Esophagus squamous epithelium (tissue), 5 donors: ENCODE measurements at regions not wholly inside any gene's neighbourhood (a gene's known extent, or its start where the extent isn't known, plus 50 kb on each side); places are given as distances from the start of the nearest gene placed in this dataset.

Experiments used
- DNase-seq: peaks from one replicate; lab custom pipeline; 2025; lab: John Stamatoyannopoulos, UW
- H3K27ac ChIP-seq, 4 donors: fragments of 200-600 bp; sonication (generic); one replicate each; pipeline ENCODE4 v1.5.1; 2016 to 2019; ENCODE audit warnings: mild to moderate bottlenecking in 1 of 4
- H3K27me3 ChIP-seq, 4 donors: fragments of 200-600 bp; sonication (generic); 1 replicate in 3 of 4; 2 replicates in 1 of 4; pipeline versions ENCODE4 v1.5.1 to v1.6.0; 2017 to 2021; ENCODE audit warnings: antibody characterized with exemption in 1 of 4
- H3K36me3 ChIP-seq, 3 donors: fragments of 200-600 bp; sonication (generic); one replicate each; pipeline ENCODE4 v1.5.1; 2016 to 2019
- H3K4me1 ChIP-seq, 3 donors: fragments of 200-600 bp; sonication (generic); one replicate each; pipeline ENCODE4 v1.5.1; 2017 to 2019
- H3K4me3 ChIP-seq, 4 donors: fragments of 200-600 bp; sonication (generic); 1 replicate in 3 of 4; 2 replicates in 1 of 4; pipeline ENCODE4 v1.5.1; 2016 to 2019; ENCODE audit warnings: mild to moderate bottlenecking in 2 of 4, moderate library complexity in 1 of 4
- H3K9me3 ChIP-seq, 3 donors: fragments of 200-600 bp; sonication (generic); one replicate each; pipeline ENCODE4 v1.5.1; 2016 to 2019
- POLR2A ChIP-seq, 4 donors: fragments of 450-650 bp; IDR thresholded peaks; one replicate each; pipeline ENCODE4 v1.6.1; 2017; ENCODE audit warnings: antibody characterized with exemption in 4 of 4, mild to moderate bottlenecking in 4 of 4, moderate library complexity in 3 of 4
- WGBS, 2 donors: methylation state at CpG; one replicate each; pipeline ENCODE4 v1.1.5; 2018; 5-methylcytosine and 5-hydroxymethylcytosine counted together
- intact Hi-C: fragments of 100-400 bp; cut with DNase I; formaldehyde crosslinking; loops from one replicate; pipeline ENCODE4 v1.15.0; 2022
- TF ChIP-seq, protein P1 (sequence below), 6 experiments: fragments of 450-650 bp in 4 of 6; fragments of 200-600 bp in 2 of 6; sonication (generic) in 2 of 6; IDR thresholded peaks; one replicate each; pipeline ENCODE4 v1.5.1; 2016 to 2019; ENCODE audit warnings: antibody characterized with exemption in 6 of 6, mild to moderate bottlenecking in 4 of 6, moderate library complexity in 4 of 6
- donor health status: DM: yes; HTN: yes; CAD: no.

DNA sequence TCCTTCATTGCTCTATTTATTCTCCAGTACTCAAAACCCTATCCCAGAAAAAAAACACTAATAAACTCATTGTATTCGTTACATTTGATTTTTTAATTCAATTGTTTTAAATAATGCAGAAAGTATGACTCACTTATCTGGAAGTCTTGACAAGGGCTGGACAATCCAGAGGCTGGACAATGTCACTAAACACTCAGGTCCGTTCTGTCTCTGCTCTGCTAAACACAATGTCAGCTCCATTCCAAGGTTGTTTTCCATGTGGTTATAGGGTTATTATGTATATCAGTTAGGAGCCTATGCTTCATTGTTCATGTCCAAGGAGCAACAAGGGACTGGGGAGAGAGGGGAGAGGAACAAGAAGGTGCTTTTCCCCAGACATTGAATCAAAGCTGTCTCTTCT is 125.5 kb downstream of the IRS1 start:
- Histone ChIP-seq H3K4me1 (peaks cover 0 to 40% (median 4%) of the 10 kb centered on the region in 3 donors), H3K36me3 (no peaks in the 10 kb centered on the region), H3K4me3 (no peak overlapping the region), H3K27ac (no peak overlapping the region), H3K27me3 (peaks cover 0 to 4% (median 0%) of the 10 kb centered on the region in 4 donors), H3K9me3 (no peaks in the 10 kb centered on the region)
- TF ChIP-seq, protein P1, sequence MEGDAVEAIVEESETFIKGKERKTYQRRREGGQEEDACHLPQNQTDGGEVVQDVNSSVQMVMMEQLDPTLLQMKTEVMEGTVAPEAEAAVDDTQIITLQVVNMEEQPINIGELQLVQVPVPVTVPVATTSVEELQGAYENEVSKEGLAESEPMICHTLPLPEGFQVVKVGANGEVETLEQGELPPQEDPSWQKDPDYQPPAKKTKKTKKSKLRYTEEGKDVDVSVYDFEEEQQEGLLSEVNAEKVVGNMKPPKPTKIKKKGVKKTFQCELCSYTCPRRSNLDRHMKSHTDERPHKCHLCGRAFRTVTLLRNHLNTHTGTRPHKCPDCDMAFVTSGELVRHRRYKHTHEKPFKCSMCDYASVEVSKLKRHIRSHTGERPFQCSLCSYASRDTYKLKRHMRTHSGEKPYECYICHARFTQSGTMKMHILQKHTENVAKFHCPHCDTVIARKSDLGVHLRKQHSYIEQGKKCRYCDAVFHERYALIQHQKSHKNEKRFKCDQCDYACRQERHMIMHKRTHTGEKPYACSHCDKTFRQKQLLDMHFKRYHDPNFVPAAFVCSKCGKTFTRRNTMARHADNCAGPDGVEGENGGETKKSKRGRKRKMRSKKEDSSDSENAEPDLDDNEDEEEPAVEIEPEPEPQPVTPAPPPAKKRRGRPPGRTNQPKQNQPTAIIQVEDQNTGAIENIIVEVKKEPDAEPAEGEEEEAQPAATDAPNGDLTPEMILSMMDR (IDR thresholded peaks at IDR 0.05) = no peak
- no peak for TF ChIP-seq POLR2A (IDR thresholded peaks at IDR 0.05)
- intact Hi-C loops = no loop called here
- DNase-seq = no peak
- 56 to 61% methylated on average over 2 of the region's 2 CpGs for WGBS, 2 donors

DNA sequence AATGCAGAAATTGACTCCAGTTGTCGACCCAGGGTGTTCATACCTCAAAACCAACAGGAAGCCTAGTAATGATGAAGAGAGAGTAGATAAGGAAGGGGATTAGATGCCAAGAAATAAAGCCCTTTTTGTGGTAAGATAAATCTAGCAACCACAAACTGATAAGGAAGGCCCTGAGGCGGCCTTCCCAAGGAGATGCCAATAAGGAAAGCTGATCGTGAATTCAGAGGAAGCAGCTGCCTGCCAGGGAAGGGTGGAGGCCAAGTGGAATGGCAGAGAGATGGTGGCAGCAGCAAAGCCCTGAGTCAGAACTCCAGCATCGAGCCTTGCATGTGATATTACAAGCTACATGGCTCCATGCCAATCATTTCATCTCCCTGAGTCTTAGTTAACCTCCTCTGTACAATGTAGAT is 126.3 kb downstream of the IRS1 start:
- TF ChIP-seq, protein P1 (IDR thresholded peaks at IDR 0.05) = no peak
- no peak for TF ChIP-seq POLR2A (IDR thresholded peaks at IDR 0.05)
- H3K4me1 ChIP-seq = peaks cover 0 to 40% (median 4%) of the 10 kb centered on the region in 3 donors
- H3K4me3 ChIP-seq = no peak overlapping the region
- WGBS, 2 donors = 15 to 23% methylated on average over 4 of the region's 4 CpGs
- no peaks in the 10 kb centered on the region for H3K9me3 ChIP-seq
- H3K27ac ChIP-seq = no peak overlapping the region
- no peak for DNase-seq
- H3K27me3 ChIP-seq = peaks cover 0 to 4% (median 0%) of the 10 kb centered on the region in 4 donors
- intact Hi-C loops = no loop called here
- no peaks in the 10 kb centered on the region for H3K36me3 ChIP-seq

DNA sequence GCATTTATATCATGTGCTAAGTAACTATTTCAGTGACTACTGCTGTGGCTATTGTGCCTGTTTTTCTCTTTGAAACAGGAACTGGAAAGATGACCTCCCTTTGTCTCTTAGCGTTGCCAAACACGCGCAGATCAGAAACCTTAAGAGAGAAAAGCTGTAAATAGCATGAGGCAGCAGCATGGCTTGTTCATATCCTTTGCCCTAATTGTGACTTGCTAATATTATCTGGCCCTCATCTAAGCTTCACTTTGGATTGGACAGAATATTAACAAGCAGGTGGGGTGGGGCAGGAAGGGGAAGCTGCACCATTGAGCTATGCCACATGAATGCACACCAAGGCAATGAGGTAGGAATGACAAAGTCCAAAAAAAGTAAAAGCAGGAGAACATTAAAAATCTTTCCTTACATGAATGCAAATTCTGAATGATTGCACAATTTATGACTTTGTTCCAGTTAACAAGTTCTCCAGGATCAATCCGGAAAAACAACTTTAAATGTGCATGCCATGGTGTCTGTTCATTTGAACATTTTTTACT is 128.4 kb downstream of the IRS1 start:
- TF ChIP-seq POLR2A (IDR thresholded peaks at IDR 0.05) = no peak
- TF ChIP-seq, protein P1 (IDR thresholded peaks at IDR 0.05) = no peak
- Histone ChIP-seq H3K4me3 (no peak overlapping the region), H3K36me3 (no peaks in the 10 kb centered on the region), H3K27ac (peak overlapping the region in 3 of 4 donors; percentile 30 to 67 (median 43)), H3K27me3 (peaks cover 0 to 4% (median 0%) of the 10 kb centered on the region in 4 donors), H3K9me3 (no peaks in the 10 kb centered on the region), H3K4me1 (peaks cover 0 to 31% (median 4%) of the 10 kb centered on the region in 3 donors)
- intact Hi-C loops = no loop called here
- DNase-seq = no peak
- 27 to 44% methylated on average over 4 of the region's 4 CpGs for WGBS, 2 donors

DNA sequence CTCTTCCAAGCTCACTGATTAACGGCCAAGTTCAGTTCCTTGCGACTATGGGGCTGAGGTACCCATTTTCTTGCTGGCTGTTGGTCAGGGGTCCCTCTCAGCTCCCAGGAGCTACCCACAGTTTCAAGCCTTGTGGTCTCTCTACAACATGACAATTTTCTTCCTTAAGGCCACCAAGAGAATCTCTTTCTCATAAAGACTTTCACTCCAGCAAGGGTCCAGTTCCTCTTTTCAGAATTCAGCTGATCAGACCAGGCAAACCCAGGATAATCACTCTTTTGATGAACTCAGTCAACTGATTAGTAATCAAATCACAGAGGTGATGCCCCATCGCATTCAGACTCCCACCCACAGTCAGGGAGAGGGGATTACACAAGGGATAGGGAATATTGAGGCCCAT is 129.7 kb downstream of the IRS1 start:
- Histone ChIP-seq H3K36me3 (no peaks in the 10 kb centered on the region), H3K27ac (no peak overlapping the region), H3K4me3 (no peak overlapping the region), H3K4me1 (peaks cover 0 to 31% (median 4%) of the 10 kb centered on the region in 3 donors), H3K9me3 (no peaks in the 10 kb centered on the region), H3K27me3 (peaks cover 0 to 4% (median 0%) of the 10 kb centered on the region in 4 donors)
- DNase-seq = no peak
- intact Hi-C loops = no loop called here
- no peak for TF ChIP-seq POLR2A (IDR thresholded peaks at IDR 0.05)
- TF ChIP-seq, protein P1 (IDR thresholded peaks at IDR 0.05) = no peak
- 93 to 95% methylated on average over 3 of the region's 3 CpGs for WGBS, 2 donors

DNA sequence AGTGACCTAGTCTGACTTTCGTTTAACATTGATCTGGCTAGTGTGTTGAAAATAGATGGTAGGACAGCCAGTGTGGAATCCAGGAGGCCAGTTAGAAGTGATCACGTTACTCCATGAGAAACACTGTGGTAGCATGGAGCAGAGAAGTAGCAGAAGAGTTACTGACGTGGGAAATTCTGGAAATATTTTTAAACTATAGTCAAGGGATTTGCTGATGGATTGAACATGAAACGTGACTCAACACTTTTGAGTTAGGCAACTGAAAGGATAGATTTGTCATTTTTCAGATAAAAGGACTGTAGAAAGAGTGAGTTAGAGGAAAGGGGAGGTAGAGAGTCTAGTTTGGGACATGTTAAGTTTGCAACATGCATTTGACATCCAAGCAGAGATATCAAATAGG is 130.4 kb downstream of the IRS1 start:
- Histone ChIP-seq H3K36me3 (no peaks in the 10 kb centered on the region), H3K27ac (no peak overlapping the region), H3K4me1 (peaks cover 0 to 31% (median 4%) of the 10 kb centered on the region in 3 donors), H3K9me3 (no peaks in the 10 kb centered on the region), H3K27me3 (peaks cover 0 to 4% (median 0%) of the 10 kb centered on the region in 4 donors), H3K4me3 (no peak overlapping the region)
- 70 to 78% methylated on average over 4 of the region's 4 CpGs for WGBS, 2 donors
- intact Hi-C loops = no loop called here
- TF ChIP-seq POLR2A (IDR thresholded peaks at IDR 0.05) = no peak
- TF ChIP-seq, protein P1 (IDR thresholded peaks at IDR 0.05) = no peak
- no peak for DNase-seq
